ENCODE measurements at regions not wholly inside any gene's neighbourhood (a gene's known extent, or its start where the extent isn't known, plus 50 kb on each side); places are given as distances from the start of the nearest gene placed in this dataset.

DNA sequence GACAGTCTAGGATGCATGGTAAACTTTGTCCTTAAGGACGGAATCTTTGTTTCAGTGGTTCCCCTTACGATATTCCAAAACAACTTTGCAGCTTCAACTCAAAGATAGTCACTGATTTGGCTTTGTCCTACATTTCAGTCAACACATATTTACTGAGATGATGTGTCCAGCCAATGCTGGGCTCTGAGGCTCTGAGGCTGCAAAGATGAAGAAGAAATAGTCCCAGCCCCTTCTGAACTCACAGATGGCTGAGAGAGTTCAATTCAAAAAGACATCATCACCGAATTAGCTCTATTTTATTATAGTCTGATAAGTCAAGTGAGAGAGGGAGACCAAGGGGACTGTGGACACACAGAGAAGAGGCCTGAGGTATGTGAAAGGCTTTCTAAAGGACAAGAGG, 544.0 kb downstream of the ACTL7B start:
- Histone ChIP-seq H2BK20ac (ENCODE audit: low read depth, low read length, poor library complexity, severe bottlenecking) (no peak overlapping the region), H3K23me2 (ENCODE audit: insufficient read length, low read depth, low read length, poor library complexity, severe bottlenecking) (no peaks in the 10 kb centered on the region), H2BK12ac (ENCODE audit: insufficient read length, low read depth, low read length) (no peak overlapping the region), H4K8ac (replicated peaks; ENCODE audit: insufficient read length, low read depth, low read length) (no peak overlapping the region), H4K91ac (ENCODE audit: insufficient read length, low read depth, low read length) (no peak overlapping the region), H3K4me2 (ENCODE audit: insufficient read depth, insufficient read length, low read length) (no peak overlapping the region), H3K27me3 (ENCODE audit: insufficient read depth, low read length) (no peaks in the 10 kb centered on the region), H2BK15ac (ENCODE audit: low read depth, low read length) (no peak overlapping the region), H3K79me2 (ENCODE audit: insufficient read depth, low read length) (no peaks in the 10 kb centered on the region), H3K79me1 (ENCODE audit: insufficient read depth, low read depth, low read length, poor library complexity, severe bottlenecking) (no peaks in the 10 kb centered on the region), H3T11ph (ENCODE audit: low read length) (no peak overlapping the region), H3K27ac (ENCODE audit: insufficient read length, low read depth, low read length) (no peak overlapping the region), H2AFZ (ENCODE audit: low read length) (no peak overlapping the region), H3K23ac (ENCODE audit: insufficient read length, low read depth, low read length) (no peak overlapping the region), H3K56ac (ENCODE audit: insufficient read length, low read depth, low read length) (no peak overlapping the region), H2BK5ac (ENCODE audit: insufficient read length, low read length) (no peak overlapping the region), H3K4ac (ENCODE audit: low read depth, low read length) (no peak overlapping the region), H3K9ac (ENCODE audit: extremely low read depth, insufficient read length, low read length) (no peak overlapping the region), H4K5ac (ENCODE audit: insufficient read length, low read depth, low read length) (no peak overlapping the region), H4K20me1 (ENCODE audit: control insufficient read depth, insufficient read depth, insufficient read length) (no peaks in the 10 kb centered on the region), H3K4me1 (ENCODE audit: insufficient read depth, low read length) (no peaks in the 10 kb centered on the region), H2BK120ac (ENCODE audit: low read depth, low read length, poor library complexity, severe bottlenecking) (no peak overlapping the region), H3K18ac (ENCODE audit: insufficient read length, low read depth, low read length) (no peak overlapping the region), H3K9me3 (ENCODE audit: control insufficient read depth, low read depth, low read length) (no peaks in the 10 kb centered on the region), H2AK5ac (ENCODE audit: insufficient read length, low read length) (no peak overlapping the region), H3K14ac (ENCODE audit: insufficient read depth, low read length) (no peak overlapping the region)
- Mint-ChIP-seq H3K27me3 (ENCODE audit: low read depth) (no peaks in the 10 kb centered on the region; the same call in 1 of the 2 replicates), H3K4me3 (no peak overlapping the region), H3K4me1 (no peaks in the 10 kb centered on the region), H3K27ac (no peak overlapping the region), H3K36me3 (ENCODE audit: insufficient read depth in 1 of 3, low read depth in 3 of 3) (peaks cover 0 to 3% (median 0%) of the 10 kb centered on the region in 3 experiments; a peak in 3 of 7 replicates), H3K9me3 (peaks cover 2% of the 10 kb centered on the region in 2 experiments)
- WGBS (ENCODE audit: extremely low coverage, insufficient read length, low lambda C conversion rate): no CpG with 5 or more reads among the region's 3 CpGs
- no peak for DNase-seq
- TF ChIP-seq, protein P1, sequence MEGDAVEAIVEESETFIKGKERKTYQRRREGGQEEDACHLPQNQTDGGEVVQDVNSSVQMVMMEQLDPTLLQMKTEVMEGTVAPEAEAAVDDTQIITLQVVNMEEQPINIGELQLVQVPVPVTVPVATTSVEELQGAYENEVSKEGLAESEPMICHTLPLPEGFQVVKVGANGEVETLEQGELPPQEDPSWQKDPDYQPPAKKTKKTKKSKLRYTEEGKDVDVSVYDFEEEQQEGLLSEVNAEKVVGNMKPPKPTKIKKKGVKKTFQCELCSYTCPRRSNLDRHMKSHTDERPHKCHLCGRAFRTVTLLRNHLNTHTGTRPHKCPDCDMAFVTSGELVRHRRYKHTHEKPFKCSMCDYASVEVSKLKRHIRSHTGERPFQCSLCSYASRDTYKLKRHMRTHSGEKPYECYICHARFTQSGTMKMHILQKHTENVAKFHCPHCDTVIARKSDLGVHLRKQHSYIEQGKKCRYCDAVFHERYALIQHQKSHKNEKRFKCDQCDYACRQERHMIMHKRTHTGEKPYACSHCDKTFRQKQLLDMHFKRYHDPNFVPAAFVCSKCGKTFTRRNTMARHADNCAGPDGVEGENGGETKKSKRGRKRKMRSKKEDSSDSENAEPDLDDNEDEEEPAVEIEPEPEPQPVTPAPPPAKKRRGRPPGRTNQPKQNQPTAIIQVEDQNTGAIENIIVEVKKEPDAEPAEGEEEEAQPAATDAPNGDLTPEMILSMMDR (conservative IDR thresholded peaks at IDR 0.05): no peak
